ENCODE measurements at regions not wholly inside any gene's neighbourhood (a gene's known extent, or its start where the extent isn't known, plus 50 kb on each side); places are given as distances from the start of the nearest gene placed in this dataset.

- TF ChIP-seq KIAA2018 (CRISPR knock-in tag; IDR thresholded peaks at IDR 0.05; ENCODE audit: borderline replicate concordance) (no peak), SOX13 (IDR thresholded peaks at IDR 0.05) (peak; percentile 86), SOX13 (CRISPR knock-in tag; conservative IDR thresholded peaks at IDR 0.05 in 1 of 2, IDR thresholded peaks at IDR 0.05 in 1 of 2) (peak; percentile 72 to 97; a peak in 2 of 4 replicates), ZNF296 (CRISPR knock-in tag; conservative IDR thresholded peaks at IDR 0.05) (no peak), CEBPZ (IDR thresholded peaks at IDR 0.05; ENCODE audit: low read length) (no peak), KLF9 (CRISPR knock-in tag; IDR thresholded peaks at IDR 0.05; ENCODE audit: low read depth) (peak; percentile 44; the same call in 1 of the 2 replicates), ZFYVE20 (CRISPR knock-in tag; IDR thresholded peaks at IDR 0.05; ENCODE audit: borderline replicate concordance, low read depth) (no peak), GZF1 (CRISPR knock-in tag; IDR thresholded peaks at IDR 0.05) (no peak), ZNF333 (CRISPR knock-in tag; IDR thresholded peaks at IDR 0.05; ENCODE audit: borderline replicate concordance) (0 out of 2 replicates have a peak, but pooled peaks have one; percentile 52), DNMT1 (CRISPR knock-in tag; IDR thresholded peaks at IDR 0.05) (peak; percentile 70; the same call in 1 of the 2 replicates), SMAD3 (CRISPR knock-in tag; IDR thresholded peaks at IDR 0.05) (peak; percentile 100), ZNF605 (CRISPR knock-in tag; IDR thresholded peaks at IDR 0.05) (peak; percentile 94), U2AF2 (IDR thresholded peaks at IDR 0.05; ENCODE audit: low read depth, low read length) (0 out of 2 replicates have a peak, but pooled peaks have one; percentile 35), SALL2 (CRISPR knock-in tag; IDR thresholded peaks at IDR 0.05) (peak; percentile 97), ZBTB7B (CRISPR knock-in tag; IDR thresholded peaks at IDR 0.05) (peak; percentile 77)
Observed at GRCh38 chr14:37864861-37865718, 269.7 kb downstream of the TTC6 start (continued).
